ENCODE measurements at regions not wholly inside any gene's neighbourhood (a gene's known extent, or its start where the extent isn't known, plus 50 kb on each side); places are given as distances from the start of the nearest gene placed in this dataset.
"Not testable (repeated sequence)": the region's sequence is repeated elsewhere in the genome, so short reads cannot be mapped to it uniquely, and the experiment has no call there.

DNA sequence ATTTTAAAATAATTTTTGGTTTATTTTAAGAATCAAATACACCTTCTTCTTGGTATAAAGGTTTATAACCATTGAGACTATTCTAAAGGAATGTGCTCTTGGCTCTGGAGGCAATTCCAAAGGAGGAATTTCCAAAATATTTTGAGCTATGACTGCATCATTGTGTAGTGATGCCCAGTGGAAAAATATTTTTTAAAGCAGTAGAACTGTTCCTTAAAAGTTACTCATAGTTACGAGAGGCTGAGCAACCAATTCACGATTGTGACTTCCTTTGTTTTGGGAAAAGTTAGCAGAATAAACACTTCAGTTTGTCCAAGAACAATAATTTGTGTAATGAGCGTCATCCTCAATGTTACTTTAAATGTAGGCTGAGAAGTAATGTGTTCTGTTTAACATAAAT, 233.6 kb downstream of the BAMBI start:
- Histone ChIP-seq H3K4me3 (ENCODE audit: low read depth in 2 of 2, low read length in 2 of 2) (no peak overlapping the region), H3K4me1 (ENCODE audit: control insufficient read depth, insufficient read depth, low read length) (no peaks in the 10 kb centered on the region), H3K27ac (ENCODE audit: low read length) (no peak overlapping the region), H3K27me3 (ENCODE audit: control insufficient read depth, insufficient read depth, low read length) (no peaks in the 10 kb centered on the region), H3K9me3 (ENCODE audit: control insufficient read depth, insufficient read depth, low read depth, low read length) (no peaks in the 10 kb centered on the region), H3K36me3 (ENCODE audit: control insufficient read depth, insufficient read depth, low read length) (no peaks in the 10 kb centered on the region)
- no peak for ATAC-seq
- in situ Hi-C loops (cut with HindIII; ENCODE audit: low pct_unique_long_range_greater_than_20kb, low sequenced_read_pairs) = no loop called here
- POLR2A ChIA-PET = no interaction called here
- TF ChIP-seq TCF7L2 (IDR thresholded peaks at IDR 0.05; ENCODE audit: low read depth, low read length) (no peak), SIN3A (IDR thresholded peaks at IDR 0.05; ENCODE audit: borderline replicate concordance, insufficient read depth, low read depth, low read length) (no peak), POLR2AphosphoS5 (IDR thresholded peaks at IDR 0.05; ENCODE audit: low read depth, low read length) (no peak)
- TF ChIP-seq, protein P1, sequence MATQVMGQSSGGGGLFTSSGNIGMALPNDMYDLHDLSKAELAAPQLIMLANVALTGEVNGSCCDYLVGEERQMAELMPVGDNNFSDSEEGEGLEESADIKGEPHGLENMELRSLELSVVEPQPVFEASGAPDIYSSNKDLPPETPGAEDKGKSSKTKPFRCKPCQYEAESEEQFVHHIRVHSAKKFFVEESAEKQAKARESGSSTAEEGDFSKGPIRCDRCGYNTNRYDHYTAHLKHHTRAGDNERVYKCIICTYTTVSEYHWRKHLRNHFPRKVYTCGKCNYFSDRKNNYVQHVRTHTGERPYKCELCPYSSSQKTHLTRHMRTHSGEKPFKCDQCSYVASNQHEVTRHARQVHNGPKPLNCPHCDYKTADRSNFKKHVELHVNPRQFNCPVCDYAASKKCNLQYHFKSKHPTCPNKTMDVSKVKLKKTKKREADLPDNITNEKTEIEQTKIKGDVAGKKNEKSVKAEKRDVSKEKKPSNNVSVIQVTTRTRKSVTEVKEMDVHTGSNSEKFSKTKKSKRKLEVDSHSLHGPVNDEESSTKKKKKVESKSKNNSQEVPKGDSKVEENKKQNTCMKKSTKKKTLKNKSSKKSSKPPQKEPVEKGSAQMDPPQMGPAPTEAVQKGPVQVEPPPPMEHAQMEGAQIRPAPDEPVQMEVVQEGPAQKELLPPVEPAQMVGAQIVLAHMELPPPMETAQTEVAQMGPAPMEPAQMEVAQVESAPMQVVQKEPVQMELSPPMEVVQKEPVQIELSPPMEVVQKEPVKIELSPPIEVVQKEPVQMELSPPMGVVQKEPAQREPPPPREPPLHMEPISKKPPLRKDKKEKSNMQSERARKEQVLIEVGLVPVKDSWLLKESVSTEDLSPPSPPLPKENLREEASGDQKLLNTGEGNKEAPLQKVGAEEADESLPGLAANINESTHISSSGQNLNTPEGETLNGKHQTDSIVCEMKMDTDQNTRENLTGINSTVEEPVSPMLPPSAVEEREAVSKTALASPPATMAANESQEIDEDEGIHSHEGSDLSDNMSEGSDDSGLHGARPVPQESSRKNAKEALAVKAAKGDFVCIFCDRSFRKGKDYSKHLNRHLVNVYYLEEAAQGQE (IDR thresholded peaks at IDR 0.05; ENCODE audit: insufficient read depth in 1 of 2, low read depth in 2 of 2, low read length in 1 of 2) = no peak
- TF ChIP-seq, protein P2, sequence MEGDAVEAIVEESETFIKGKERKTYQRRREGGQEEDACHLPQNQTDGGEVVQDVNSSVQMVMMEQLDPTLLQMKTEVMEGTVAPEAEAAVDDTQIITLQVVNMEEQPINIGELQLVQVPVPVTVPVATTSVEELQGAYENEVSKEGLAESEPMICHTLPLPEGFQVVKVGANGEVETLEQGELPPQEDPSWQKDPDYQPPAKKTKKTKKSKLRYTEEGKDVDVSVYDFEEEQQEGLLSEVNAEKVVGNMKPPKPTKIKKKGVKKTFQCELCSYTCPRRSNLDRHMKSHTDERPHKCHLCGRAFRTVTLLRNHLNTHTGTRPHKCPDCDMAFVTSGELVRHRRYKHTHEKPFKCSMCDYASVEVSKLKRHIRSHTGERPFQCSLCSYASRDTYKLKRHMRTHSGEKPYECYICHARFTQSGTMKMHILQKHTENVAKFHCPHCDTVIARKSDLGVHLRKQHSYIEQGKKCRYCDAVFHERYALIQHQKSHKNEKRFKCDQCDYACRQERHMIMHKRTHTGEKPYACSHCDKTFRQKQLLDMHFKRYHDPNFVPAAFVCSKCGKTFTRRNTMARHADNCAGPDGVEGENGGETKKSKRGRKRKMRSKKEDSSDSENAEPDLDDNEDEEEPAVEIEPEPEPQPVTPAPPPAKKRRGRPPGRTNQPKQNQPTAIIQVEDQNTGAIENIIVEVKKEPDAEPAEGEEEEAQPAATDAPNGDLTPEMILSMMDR (IDR thresholded peaks at IDR 0.05) = no peak
- CTCF ChIA-PET = no interaction called here
- intact Hi-C loops (cut with micrococcal nuclease; ENCODE audit: unreplicated experiment) = no loop called here
- no peak for DNase-seq (ENCODE audit: low read depth, low spot score)
- no TSS peak for BruUV-seq (replicated peaks)

DNA sequence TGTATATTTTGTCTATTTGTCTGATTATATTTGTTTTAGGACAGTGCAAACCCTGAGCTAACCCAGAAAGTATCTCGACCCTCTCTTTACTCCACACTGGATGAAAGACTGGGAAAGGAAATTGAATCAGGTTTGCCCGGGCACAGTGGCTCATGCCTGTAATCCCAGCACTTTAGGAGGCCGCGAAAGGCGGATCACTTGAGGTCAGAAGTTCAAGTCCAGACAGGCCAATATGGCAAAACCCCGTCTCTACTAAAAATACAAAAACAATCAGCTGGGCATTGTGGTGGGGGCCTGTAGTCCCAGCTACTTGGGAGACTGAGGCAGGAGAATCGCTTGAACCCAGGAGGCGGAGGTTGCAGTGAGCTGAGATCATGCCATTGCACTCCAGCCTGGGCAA, 234.2 kb downstream of the BAMBI start:
- intact Hi-C loops (cut with micrococcal nuclease; ENCODE audit: unreplicated experiment); POLR2A ChIA-PET: not testable (repeated sequence)

DNA sequence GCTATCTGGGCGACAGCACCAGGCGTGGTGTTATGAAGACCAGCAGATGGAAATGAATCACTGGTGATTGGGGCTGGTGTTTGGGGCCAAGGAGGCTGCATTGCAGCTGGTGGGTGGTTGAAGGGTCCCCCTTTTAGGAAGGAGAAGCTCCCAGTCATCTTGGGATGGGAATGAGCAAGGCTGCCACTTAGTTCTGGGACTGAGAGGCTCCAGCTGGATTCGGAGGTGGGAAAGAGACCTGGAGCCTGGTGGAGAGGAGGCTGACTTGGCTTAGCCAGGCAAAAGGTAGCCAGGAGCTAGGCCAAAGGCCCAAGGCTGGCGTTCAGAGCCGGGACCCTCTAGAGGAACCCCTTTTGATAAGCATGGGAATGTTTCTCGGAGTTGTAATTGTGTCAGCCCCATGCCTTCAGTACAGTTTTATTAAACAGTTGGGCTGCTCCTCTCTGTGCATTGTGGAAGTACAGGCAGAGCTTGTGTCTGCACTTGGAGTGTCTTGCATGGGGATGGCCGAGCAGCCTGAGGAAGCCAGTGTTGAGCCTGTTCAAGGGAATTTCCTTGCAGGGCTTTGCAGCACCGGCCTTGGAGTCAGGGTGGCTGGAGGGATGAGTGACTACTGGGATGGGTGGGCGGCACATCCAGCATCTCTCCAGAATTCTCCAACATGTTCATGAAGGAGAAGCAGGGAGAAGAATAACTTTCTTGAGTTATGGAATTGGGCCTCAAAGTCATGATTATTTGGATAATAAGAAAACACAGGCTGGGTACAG, 234.9 kb downstream of the BAMBI start:
- no peaks in the 10 kb centered on the region for H3K4me1 ChIP-seq (ENCODE audit: control insufficient read depth, insufficient read depth, low read length)
- TF ChIP-seq, protein P2 (IDR thresholded peaks at IDR 0.05) = no peak
- no peak for TF ChIP-seq SIN3A (IDR thresholded peaks at IDR 0.05; ENCODE audit: borderline replicate concordance, insufficient read depth, low read depth, low read length)
- no peak for TF ChIP-seq TCF7L2 (IDR thresholded peaks at IDR 0.05; ENCODE audit: low read depth, low read length)
- in situ Hi-C loops (cut with HindIII; ENCODE audit: low pct_unique_long_range_greater_than_20kb, low sequenced_read_pairs) = no loop called here
- CTCF ChIA-PET = interaction anchor here (0.7 kb wide), 1 partner anchor 234 kb away, joined by 5 read pairs; no protein-coding TSS in a partner anchor
- no TSS peak for BruUV-seq (replicated peaks)
- H3K36me3 ChIP-seq (ENCODE audit: control insufficient read depth, insufficient read depth, low read length) = no peaks in the 10 kb centered on the region
- H3K27ac ChIP-seq (ENCODE audit: low read length) = no peak overlapping the region
- H3K9me3 ChIP-seq (ENCODE audit: control insufficient read depth, insufficient read depth, low read depth, low read length) = no peaks in the 10 kb centered on the region
- POLR2A ChIA-PET = no interaction called here
- no peak for DNase-seq (ENCODE audit: low read depth, low spot score)
- no peak overlapping the region for H3K4me3 ChIP-seq (ENCODE audit: low read depth in 2 of 2, low read length in 2 of 2)
- no peak for ATAC-seq
- H3K27me3 ChIP-seq (ENCODE audit: control insufficient read depth, insufficient read depth, low read length) = no peaks in the 10 kb centered on the region
- intact Hi-C loops (cut with micrococcal nuclease; ENCODE audit: unreplicated experiment) = no loop called here

More for the DNA sequence above, 234.2 kb downstream of the BAMBI start:
- DNase-seq (ENCODE audit: low read depth, low spot score); H3K27me3 ChIP-seq (ENCODE audit: control insufficient read depth, insufficient read depth, low read length); H3K4me1 ChIP-seq (ENCODE audit: control insufficient read depth, insufficient read depth, low read length); H3K36me3 ChIP-seq (ENCODE audit: control insufficient read depth, insufficient read depth, low read length); H3K9me3 ChIP-seq (ENCODE audit: control insufficient read depth, insufficient read depth, low read depth, low read length); BruUV-seq (replicated peaks); H3K27ac ChIP-seq (ENCODE audit: low read length); in situ Hi-C loops (cut with HindIII; ENCODE audit: low pct_unique_long_range_greater_than_20kb, low sequenced_read_pairs); CTCF ChIA-PET; ATAC-seq; H3K4me3 ChIP-seq (ENCODE audit: low read depth in 2 of 2, low read length in 2 of 2): not testable (repeated sequence)

Data from Panc1 (cell line).